K562 (cell line): ENCODE measurements at regions not wholly inside any gene's neighbourhood (a gene's known extent, or its start where the extent isn't known, plus 50 kb on each side); places are given as distances from the start of the nearest gene placed in this dataset.

Experiments used
- ATAC-seq: fragments of 200-7000 bp; cut with Tn5 transposase; 3 replicates; pipeline ENCODE4 v1.9.1; 2020; ENCODE audit warnings: moderate library complexity
- BruUV-seq: library from RNA; stranded (reverse); fragments of 400-500 nt; replicated peaks from 2 replicates; lab custom pipeline; 2021; lab: Mats Ljungman, UMichigan
- CTCF ChIA-PET: fragments of 300-600 bp; formaldehyde crosslinking; extraction: SDS; loops from one replicate; lab custom pipeline; 2021; ENCODE audit warnings: low intra/inter-chr PET ratio; lab: Yijun Ruan, JAX
- POLR2A ChIA-PET: fragments of 300-600, 350-650 bp; sonication (Branson Sonifier 250); formaldehyde crosslinking; extraction: SDS; loops from one replicate; lab custom pipeline; 2021; ENCODE audit warnings: antibody characterized with exemption, inconsistent platforms; lab: Yijun Ruan, JAX
- DNase-seq, 4 experiments: peaks; one replicate each; pipeline versions ENCODE4 v3.0.0 to v3.0.0-alpha.2; 2011 to 2018; ENCODE audit warnings: low spot score in 3 of 4, mixed read lengths in 3 of 4; ENCODE audit errors: extremely low read depth in 1 of 4
- FAIRE-seq: peaks from 2 replicates; lab custom pipeline; 2011; peaks lifted over from hg19 to GRCh38; lab: Jason Lieb, UNC
- H2AFZ ChIP-seq: 2 replicates; pipeline ENCODE4 v1.6.0; 2011; ENCODE audit warnings: low read depth, low read length, control low read depth, inconsistent platforms
- H3K27ac ChIP-seq: fragments of 200-600 bp; 3 replicates; pipeline ENCODE4 v1.8.0; 2011; ENCODE audit warnings: low read depth, mild to moderate bottlenecking, control low read depth, inconsistent platforms, low read length, moderate library complexity, mixed read lengths; ENCODE audit errors: extremely low read depth
- H3K27me3 ChIP-seq, 2 experiments: fragments of 300-600 bp in 1 of 2; 2 replicates in 1 of 2; 3 replicates in 1 of 2; pipeline versions ENCODE4 v1.6.0 to v1.8.0; 2011; ENCODE audit warnings: inconsistent platforms in 2 of 2, low read length in 2 of 2, mild to moderate bottlenecking in 1 of 2, mixed read lengths in 1 of 2, moderate library complexity in 1 of 2; ENCODE audit not compliant: control insufficient read depth in 2 of 2, insufficient read depth in 2 of 2
- H3K36me3 ChIP-seq: fragments of 300-600 bp; 3 replicates; pipeline ENCODE4 v1.8.0; 2011; ENCODE audit warnings: mild to moderate bottlenecking, low read length, inconsistent platforms; ENCODE audit not compliant: control insufficient read depth, insufficient read depth
- H3K4me1 ChIP-seq, 2 experiments: fragments of 200-600 bp in 1 of 2; replicated peaks in 1 of 2; 2 replicates in 1 of 2; 3 replicates in 1 of 2; pipeline versions ENCODE4 v1.5.1 to v1.8.0; 2011; ENCODE audit warnings: inconsistent platforms in 2 of 2, low read length in 2 of 2, mild to moderate bottlenecking in 1 of 2, mixed read lengths in 1 of 2, moderate library complexity in 1 of 2; ENCODE audit not compliant: control insufficient read depth in 2 of 2, insufficient read depth in 2 of 2
- H3K4me2 ChIP-seq: 2 replicates; pipeline ENCODE4 v1.6.1; 2011; ENCODE audit warnings: low read length, control low read depth, inconsistent platforms, mixed read lengths; ENCODE audit not compliant: insufficient read depth
- H3K4me3 ChIP-seq: fragments of 200-600 bp; sonication (generic), shearing (Covaris generic); 2 replicates; pipeline ENCODE4 v1.5.1; 2016; ENCODE audit warnings: control low read depth, inconsistent platforms
- H3K79me2 ChIP-seq: fragments of 200-600 bp; 3 replicates; pipeline ENCODE4 v1.8.0; 2011; ENCODE audit warnings: low read length, inconsistent platforms; ENCODE audit not compliant: control insufficient read depth, insufficient read depth
- H3K9ac ChIP-seq, 2 experiments: 2 replicates each; pipeline versions ENCODE4 v1.6.0 to v1.6.1; 2011; ENCODE audit warnings: low read depth in 2 of 2, low read length in 2 of 2, control low read depth in 1 of 2, inconsistent platforms in 1 of 2, mild to moderate bottlenecking in 1 of 2, mixed read lengths in 1 of 2; ENCODE audit not compliant: insufficient read depth in 1 of 2
- H3K9me1 ChIP-seq: one replicate; pipeline ENCODE4 v1.6.0; 2011; ENCODE audit warnings: inconsistent platforms, mild to moderate bottlenecking, low read length, moderate library complexity; ENCODE audit not compliant: control insufficient read depth, insufficient read depth
- H3K9me3 ChIP-seq: replicated peaks from 2 replicates; pipeline ENCODE4 v1.5.1; 2011; ENCODE audit warnings: low read depth, low read length, inconsistent platforms; ENCODE audit not compliant: control insufficient read depth, insufficient read depth
- H4K20me1 ChIP-seq: replicated peaks from 2 replicates; pipeline ENCODE4 v1.6.1; 2011; ENCODE audit warnings: low read length, inconsistent platforms, mixed read lengths; ENCODE audit not compliant: control insufficient read depth, insufficient read depth
- CHD1 ChIP-seq: fragments of 200-600 bp; sonication (generic); IDR thresholded peaks from one replicate; pipeline ENCODE4 v1.6.1; 2012; ENCODE audit warnings: mild to moderate bottlenecking, moderate library complexity, low read length, inconsistent platforms
- CHD4 ChIP-seq: fragments of 200-600 bp; sonication (generic); IDR thresholded peaks from 3 replicates; pipeline ENCODE4 v1.6.1; 2012; ENCODE audit warnings: low read depth, mild to moderate bottlenecking, mixed read lengths, low read length, inconsistent platforms; ENCODE audit not compliant: insufficient read depth, insufficient replicate concordance, poor library complexity, severe bottlenecking
- DEAF1 ChIP-seq: fragments of 450-650 bp; formaldehyde crosslinking; IDR thresholded peaks from 2 replicates; pipeline ENCODE4 v1.4.0; 2020; ENCODE audit warnings: mild to moderate bottlenecking, moderate library complexity
- EHMT2 ChIP-seq: fragments of 450-650 bp; IDR thresholded peaks from 2 replicates; pipeline ENCODE4 v1.6.1; 2018; ENCODE audit warnings: antibody characterized with exemption
- NCOA6 ChIP-seq: fragments of 450-650 bp; IDR thresholded peaks from 2 replicates; pipeline ENCODE4 v1.6.1; 2017; ENCODE audit warnings: mild to moderate bottlenecking
- PHF20 ChIP-seq: fragments of 450-650 bp; IDR thresholded peaks from 2 replicates; pipeline ENCODE4 v1.6.1; 2018; ENCODE audit not compliant: partially characterized antibody
- POLR2B ChIP-seq: fragments of 450-650 bp; IDR thresholded peaks from 2 replicates; pipeline ENCODE4 v1.6.1; 2018; ENCODE audit warnings: low read depth; ENCODE audit not compliant: partially characterized antibody
- WGBS: fragments of 100-300 bp; shearing (Covaris generic); methylation state at CpG from one replicate; pipeline ENCODE4 v1.1.6; 2016; ENCODE audit warnings: low coverage, mixed read lengths; ENCODE audit not compliant: insufficient coverage; ENCODE audit errors: missing lambda C conversion rate; 5-methylcytosine and 5-hydroxymethylcytosine counted together
- in situ Hi-C: fragments of 300-500 bp; cut with MboI; formaldehyde crosslinking; loops from 4 replicates; pipeline ENCODE4 v1.15.0; 2018; ENCODE audit warnings: inconsistent platforms, mixed read lengths
- intact Hi-C: fragments of 100-400 bp; cut with micrococcal nuclease; formaldehyde crosslinking; loops from 2 replicates; pipeline ENCODE4 v1.14.2; 2022
- TF ChIP-seq, protein P1 (sequence below): IDR thresholded peaks from 2 replicates; pipeline ENCODE4 v1.6.1; 2011; ENCODE audit warnings: borderline replicate concordance, low read depth, mild to moderate bottlenecking, moderate library complexity, low read length; ENCODE audit not compliant: insufficient read depth, poor library complexity, severe bottlenecking
- TF ChIP-seq, protein P2 (sequence below): sonication (generic); formaldehyde crosslinking; IDR thresholded peaks from 2 replicates; pipeline ENCODE4 v1.8.1; 2023; ENCODE audit warnings: mild to moderate bottlenecking, missing genetic modification reagents, moderate library complexity

- TF ChIP-seq, protein P1, sequence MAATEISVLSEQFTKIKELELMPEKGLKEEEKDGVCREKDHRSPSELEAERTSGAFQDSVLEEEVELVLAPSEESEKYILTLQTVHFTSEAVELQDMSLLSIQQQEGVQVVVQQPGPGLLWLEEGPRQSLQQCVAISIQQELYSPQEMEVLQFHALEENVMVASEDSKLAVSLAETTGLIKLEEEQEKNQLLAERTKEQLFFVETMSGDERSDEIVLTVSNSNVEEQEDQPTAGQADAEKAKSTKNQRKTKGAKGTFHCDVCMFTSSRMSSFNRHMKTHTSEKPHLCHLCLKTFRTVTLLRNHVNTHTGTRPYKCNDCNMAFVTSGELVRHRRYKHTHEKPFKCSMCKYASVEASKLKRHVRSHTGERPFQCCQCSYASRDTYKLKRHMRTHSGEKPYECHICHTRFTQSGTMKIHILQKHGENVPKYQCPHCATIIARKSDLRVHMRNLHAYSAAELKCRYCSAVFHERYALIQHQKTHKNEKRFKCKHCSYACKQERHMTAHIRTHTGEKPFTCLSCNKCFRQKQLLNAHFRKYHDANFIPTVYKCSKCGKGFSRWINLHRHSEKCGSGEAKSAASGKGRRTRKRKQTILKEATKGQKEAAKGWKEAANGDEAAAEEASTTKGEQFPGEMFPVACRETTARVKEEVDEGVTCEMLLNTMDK: no peak
These were observed 542.0 kb downstream of the MIAT start (continued) for GRCh38 chr22:27199354-27199753.

DNA sequence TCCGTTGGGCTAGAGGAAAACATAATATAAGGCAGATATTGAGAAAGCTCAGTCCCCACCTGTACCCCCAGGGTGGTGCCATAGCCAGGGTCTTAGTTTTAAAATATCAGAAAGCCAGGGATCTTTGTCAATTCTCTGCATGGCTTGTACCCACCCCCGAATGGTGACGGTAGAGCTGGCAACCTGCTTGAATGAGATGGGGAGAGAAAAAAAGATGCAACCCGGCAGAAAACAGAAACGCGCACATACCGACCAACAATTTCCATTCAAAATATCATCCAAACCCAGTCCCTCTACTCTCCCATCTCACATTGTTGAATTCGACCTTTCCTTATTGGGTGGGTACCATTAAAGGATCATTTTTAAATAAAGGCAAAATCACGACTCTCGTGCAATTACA lies 543.9 kb downstream of the MIAT start:
- H3K4me3 ChIP-seq: no peak overlapping the region
- H3K4me1 ChIP-seq: no peaks in the 10 kb centered on the region
- WGBS: 2% methylated on average over 7 of the region's 10 CpGs
- CTCF ChIA-PET: no interaction called here
- intact Hi-C loops: no loop called here
- in situ Hi-C loops: no loop called here
- H3K27me3 ChIP-seq: no peaks in the 10 kb centered on the region
- H3K9ac ChIP-seq: no peak overlapping the region
- BruUV-seq: no TSS peak
- H3K9me3 ChIP-seq: no peaks in the 10 kb centered on the region
- FAIRE-seq (no peak), ATAC-seq (no peak), DNase-seq (no peak)
- H3K4me2 ChIP-seq: no peak overlapping the region
- H3K27ac ChIP-seq: no peak overlapping the region
- no peaks in the 10 kb centered on the region for H3K79me2 ChIP-seq
- TF ChIP-seq, protein P2, sequence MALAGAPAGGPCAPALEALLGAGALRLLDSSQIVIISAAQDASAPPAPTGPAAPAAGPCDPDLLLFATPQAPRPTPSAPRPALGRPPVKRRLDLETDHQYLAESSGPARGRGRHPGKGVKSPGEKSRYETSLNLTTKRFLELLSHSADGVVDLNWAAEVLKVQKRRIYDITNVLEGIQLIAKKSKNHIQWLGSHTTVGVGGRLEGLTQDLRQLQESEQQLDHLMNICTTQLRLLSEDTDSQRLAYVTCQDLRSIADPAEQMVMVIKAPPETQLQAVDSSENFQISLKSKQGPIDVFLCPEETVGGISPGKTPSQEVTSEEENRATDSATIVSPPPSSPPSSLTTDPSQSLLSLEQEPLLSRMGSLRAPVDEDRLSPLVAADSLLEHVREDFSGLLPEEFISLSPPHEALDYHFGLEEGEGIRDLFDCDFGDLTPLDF (CRISPR knock-in tag): no peak
- no peak for TF ChIP-seq EHMT2
- no peak for TF ChIP-seq CHD1
- TF ChIP-seq PHF20: no peak
- TF ChIP-seq CHD4: no peak
- TF ChIP-seq DEAF1: no peak
- TF ChIP-seq NCOA6: no peak
- TF ChIP-seq POLR2B: no peak
- no peaks in the 10 kb centered on the region for H3K36me3 ChIP-seq
- no peaks in the 10 kb centered on the region for H4K20me1 ChIP-seq
- no peaks in the 10 kb centered on the region for H3K9me1 ChIP-seq
- POLR2A ChIA-PET: interaction anchor here (1.2 kb wide), 1 partner anchor 9 kb away, joined by 3 read pairs; no protein-coding TSS in a partner anchor
- no peak overlapping the region for H2AFZ ChIP-seq
